GM04503 (cell line): ENCODE measurements at regions not wholly inside any gene's neighbourhood (a gene's known extent, or its start where the extent isn't known, plus 50 kb on each side); places are given as distances from the start of the nearest gene placed in this dataset.
"Not testable (repeated sequence)": the region's sequence is repeated elsewhere in the genome, so short reads cannot be mapped to it uniquely, and the experiment has no call there.

Source experiments
- DNase-seq: peaks from one replicate; pipeline ENCODE4 v3.0.0-alpha.2; 2012; ENCODE audit warnings: low read depth

- no peak for DNase-seq
Measured at GRCh38 chr17:65307081-65307960, 170.2 kb downstream of the RGS9 start.

GRCh38 chr17:65305778-65306177 is 168.6 kb downstream of the RGS9 start:
- no peak for DNase-seq

- DNase-seq: no peak
Measured at GRCh38 chr17:65305116-65305515, 167.9 kb downstream of the RGS9 start.

GRCh38 chr17:65301882-65302281 is 164.7 kb downstream of the RGS9 start:
- not testable (repeated sequence) for DNase-seq

- DNase-seq: no peak
Measured at GRCh38 chr17:65301184-65301583, 164.0 kb downstream of the RGS9 start.

- no peak for DNase-seq
Measured at GRCh38 chr17:65297916-65298315, 160.7 kb downstream of the RGS9 start.

- DNase-seq: peak; percentile 62
Measured at GRCh38 chr17:65297384-65297783, 160.2 kb downstream of the RGS9 start.

GRCh38 chr17:65294181-65294719 is 157.1 kb downstream of the RGS9 start:
- no peak for DNase-seq

- no peak for DNase-seq
Measured at GRCh38 chr17:65293584-65294180, 156.5 kb downstream of the RGS9 start.

- no peak for DNase-seq
Measured at GRCh38 chr17:65292430-65292829, 155.3 kb downstream of the RGS9 start.

GRCh38 chr17:65291301-65291700 is 154.1 kb downstream of the RGS9 start:
- not testable (repeated sequence) for DNase-seq

- DNase-seq: no peak
Measured at GRCh38 chr17:65290616-65291015, 153.4 kb downstream of the RGS9 start.

GRCh38 chr17:65290056-65290455 is 152.9 kb downstream of the RGS9 start:
- DNase-seq: no peak

- no peak for DNase-seq
Measured at GRCh38 chr17:65287040-65287439, 149.9 kb downstream of the RGS9 start.

- no peak for DNase-seq
Measured at GRCh38 chr17:65283704-65284103, 146.5 kb downstream of the RGS9 start.

- DNase-seq: no peak
Measured at GRCh38 chr17:65279456-65279855, 142.3 kb downstream of the RGS9 start.

- DNase-seq: no peak
Measured at GRCh38 chr17:65278820-65279184, 141.6 kb downstream of the RGS9 start.

- DNase-seq: no peak
Measured at GRCh38 chr17:65278050-65278819, 141.1 kb downstream of the RGS9 start.

GRCh38 chr17:65277576-65277975 is 140.4 kb downstream of the RGS9 start:
- peak; percentile 47 for DNase-seq
